Uterus (tissue), 3 donors: ENCODE measurements at regions not wholly inside any gene's neighbourhood (a gene's known extent, or its start where the extent isn't known, plus 50 kb on each side); places are given as distances from the start of the nearest gene placed in this dataset.

Experiments
- DNase-seq, 2 donors: peaks; one replicate each; pipeline ENCODE4 v3.0.0-alpha.2; 2019 to 2020
- H3K27ac ChIP-seq, 2 donors: fragments of 200-600 bp; sonication (generic); 1 replicate in 1 of 2; 2 replicates in 1 of 2; pipeline ENCODE4 v1.5.1; 2016 to 2018
- H3K27me3 ChIP-seq, 2 donors: fragments of 200-600 bp; sonication (generic); one replicate each; pipeline ENCODE4 v1.5.1; 2018 to 2019; ENCODE audit warnings: control low read depth in 1 of 2
- H3K36me3 ChIP-seq, 2 donors: fragments of 200-600 bp; sonication (generic); one replicate each; pipeline ENCODE4 v1.5.1; 2019; ENCODE audit warnings: control low read depth in 1 of 2
- H3K4me1 ChIP-seq, 2 donors: fragments of 200-600 bp; sonication (generic); one replicate each; pipeline ENCODE4 v1.5.1; 2018 to 2019; ENCODE audit warnings: control low read depth in 1 of 2
- H3K4me3 ChIP-seq, 2 donors: fragments of 200-600 bp; sonication (generic); 1 replicate in 1 of 2; 2 replicates in 1 of 2; pipeline ENCODE4 v1.5.1; 2018 to 2019; ENCODE audit warnings: mild to moderate bottlenecking in 1 of 2
- H3K9me3 ChIP-seq, 2 donors: fragments of 200-600 bp; sonication (generic); one replicate each; pipeline ENCODE4 v1.5.1; 2019; ENCODE audit warnings: control low read depth in 1 of 2
- CTCF ChIP-seq, 4 experiments: fragments of 200-600 bp in 2 of 4; fragments of 450-650 bp in 2 of 4; sonication (generic) in 2 of 4; IDR thresholded peaks; one replicate each; pipeline ENCODE4 v1.5.1; 2016 to 2019; ENCODE audit warnings: antibody characterized with exemption in 4 of 4, mild to moderate bottlenecking in 2 of 4, moderate library complexity in 1 of 4
- POLR2A ChIP-seq, 2 donors: fragments of 450-650 bp; IDR thresholded peaks; one replicate each; pipeline ENCODE4 v1.6.1; 2016; ENCODE audit warnings: antibody characterized with exemption in 2 of 2, mild to moderate bottlenecking in 1 of 2, moderate library complexity in 1 of 2
- intact Hi-C: fragments of 100-400 bp; cut with DNase I; formaldehyde crosslinking; loops from one replicate; pipeline ENCODE4 v1.15.1; 2023; ENCODE audit warnings: low total_unique reads
- donor health status: DM: yes; HTN: yes; CAD: no.

- no peak overlapping the region for H3K4me3 ChIP-seq
- TF ChIP-seq POLR2A (IDR thresholded peaks at IDR 0.05) (no peak), CTCF (IDR thresholded peaks at IDR 0.05) (no peak)
- H3K9me3 ChIP-seq = no peaks in the 10 kb centered on the region
- no peak for DNase-seq
- no peaks in the 10 kb centered on the region for H3K36me3 ChIP-seq
- H3K27ac ChIP-seq = no peak overlapping the region
- no peaks in the 10 kb centered on the region for H3K4me1 ChIP-seq
- intact Hi-C loops = no loop called here
- no peaks in the 10 kb centered on the region for H3K27me3 ChIP-seq
Observed at GRCh38 chr2:225296951-225297350, 102.6 kb upstream of the NYAP2 start.

DNA sequence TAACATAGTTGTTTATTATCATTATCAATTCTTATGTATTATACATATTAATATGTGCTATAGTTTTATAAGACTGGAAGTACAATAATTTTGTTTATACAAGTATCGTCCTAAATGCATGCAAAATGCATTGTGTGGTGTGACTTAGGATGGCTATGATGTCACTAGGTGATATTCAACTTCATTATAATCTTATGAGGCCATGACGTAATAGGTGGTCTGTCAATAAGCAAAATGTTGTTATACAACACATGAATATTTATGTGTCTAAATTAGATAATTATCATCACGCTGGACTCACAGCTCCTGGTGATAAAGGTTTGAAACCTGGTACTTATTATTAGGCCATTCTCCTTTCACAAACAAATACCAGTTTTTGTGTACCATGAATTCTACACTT lies 104.4 kb upstream of the NYAP2 start:
- DNase-seq = no peak
- Histone ChIP-seq H3K4me3 (no peak overlapping the region), H3K9me3 (no peaks in the 10 kb centered on the region), H3K4me1 (no peaks in the 10 kb centered on the region), H3K27ac (no peak overlapping the region), H3K36me3 (no peaks in the 10 kb centered on the region), H3K27me3 (no peaks in the 10 kb centered on the region)
- intact Hi-C loops = no loop called here
- TF ChIP-seq POLR2A (IDR thresholded peaks at IDR 0.05) (no peak), CTCF (IDR thresholded peaks at IDR 0.05) (no peak)

GRCh38 chr2:225293638-225294037 lies 105.9 kb upstream of the NYAP2 start:
- H3K27me3 ChIP-seq = no peaks in the 10 kb centered on the region
- no peak overlapping the region for H3K27ac ChIP-seq
- TF ChIP-seq CTCF (IDR thresholded peaks at IDR 0.05) = no peak
- TF ChIP-seq POLR2A (IDR thresholded peaks at IDR 0.05) = no peak
- no peak overlapping the region for H3K4me3 ChIP-seq
- intact Hi-C loops = no loop called here
- no peaks in the 10 kb centered on the region for H3K36me3 ChIP-seq
- no peaks in the 10 kb centered on the region for H3K9me3 ChIP-seq
- no peak for DNase-seq
- no peaks in the 10 kb centered on the region for H3K4me1 ChIP-seq

DNA sequence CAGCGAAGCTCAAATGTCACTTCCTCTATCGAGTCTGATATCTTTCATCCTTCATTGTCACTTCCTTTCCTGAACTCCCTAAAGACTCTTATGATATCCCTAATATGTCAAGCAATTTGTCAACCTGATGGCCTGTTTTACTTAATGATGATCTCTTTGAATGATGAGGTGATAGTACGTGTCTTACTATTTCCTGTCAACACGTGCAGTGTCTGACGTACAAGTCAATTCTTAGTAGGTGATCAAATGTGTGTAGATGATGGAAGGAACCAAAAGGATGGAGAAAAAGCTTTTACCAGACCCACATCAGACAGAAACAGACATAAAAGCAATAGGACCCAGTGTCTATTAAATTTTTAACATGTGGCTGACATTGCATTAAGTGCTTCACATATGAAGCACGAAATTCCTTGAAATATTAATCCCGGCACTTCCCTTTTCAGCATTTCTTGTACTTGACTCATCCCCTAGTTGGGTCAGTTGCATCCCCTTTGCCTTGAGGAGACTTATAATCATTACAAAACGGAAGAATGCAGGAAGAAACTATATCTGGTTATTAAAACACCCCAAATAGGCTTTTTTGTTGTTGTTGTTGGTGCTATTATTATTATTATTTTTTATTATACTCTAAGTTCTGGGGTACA lies 108.6 kb upstream of the NYAP2 start:
- intact Hi-C loops = no loop called here
- no peak for TF ChIP-seq CTCF (IDR thresholded peaks at IDR 0.05)
- no peak for TF ChIP-seq POLR2A (IDR thresholded peaks at IDR 0.05)
- Histone ChIP-seq H3K9me3 (no peaks in the 10 kb centered on the region), H3K27ac (no peak overlapping the region), H3K4me1 (no peaks in the 10 kb centered on the region), H3K36me3 (no peaks in the 10 kb centered on the region), H3K4me3 (no peak overlapping the region), H3K27me3 (no peaks in the 10 kb centered on the region)
- DNase-seq = no peak

- Histone ChIP-seq H3K4me1 (no peaks in the 10 kb centered on the region), H3K27me3 (no peaks in the 10 kb centered on the region), H3K36me3 (no peaks in the 10 kb centered on the region), H3K9me3 (no peaks in the 10 kb centered on the region), H3K27ac (no peak overlapping the region), H3K4me3 (no peak overlapping the region)
- intact Hi-C loops = no loop called here
- TF ChIP-seq CTCF (IDR thresholded peaks at IDR 0.05) (no peak), POLR2A (IDR thresholded peaks at IDR 0.05) (no peak)
- DNase-seq = no peak
Observed at GRCh38 chr2:225289659-225290058, 109.9 kb upstream of the NYAP2 start.
